Retinal pigment epithelial cell (primary cell): ENCODE measurements at regions not wholly inside any gene's neighbourhood (a gene's known extent, or its start where the extent isn't known, plus 50 kb on each side); places are given as distances from the start of the nearest gene placed in this dataset.
"Not testable (repeated sequence)": the region's sequence is repeated elsewhere in the genome, so short reads cannot be mapped to it uniquely, and the experiment has no call there.

ENCODE experiments used
- DNase-seq: peaks from one replicate; pipeline ENCODE4 v3.0.0-alpha.2; 2010; ENCODE audit warnings: low read depth
- H3K4me3 ChIP-seq: 2 replicates; pipeline ENCODE4 v1.5.1; 2011; ENCODE audit warnings: mild to moderate bottlenecking, low read length, control low read depth, moderate library complexity

GRCh38 chr1:145488193-145488933 is 63.0 kb upstream of the NBPF20 start:
- DNase-seq, H3K4me3 ChIP-seq: not testable (repeated sequence)

- not testable (repeated sequence) for DNase-seq
- peak overlapping the region; percentile 17 for H3K4me3 ChIP-seq
These were observed 61.8 kb upstream of the NBPF20 start for GRCh38 chr1:145487156-145487555.

- not testable (repeated sequence) for DNase-seq
These were observed 58.9 kb upstream of the NBPF20 start for GRCh38 chr1:145484257-145484656.

GRCh38 chr1:145482214-145482860 is 56.9 kb upstream of the NBPF20 start:
- not testable (repeated sequence) for DNase-seq, H3K4me3 ChIP-seq

More at GRCh38 chr1:145484257-145484656, 58.9 kb upstream of the NBPF20 start:
- not testable (repeated sequence) for H3K4me3 ChIP-seq

- peak overlapping the region; percentile 39 for H3K4me3 ChIP-seq
These were observed 50.6 kb upstream of the NBPF20 start for GRCh38 chr1:145475962-145476361.

GRCh38 chr1:145475369-145475915 is 50.0 kb upstream of the NBPF20 start:
- not testable (repeated sequence) for DNase-seq
- peak overlapping the region; percentile 39 for H3K4me3 ChIP-seq

More at GRCh38 chr1:145475962-145476361, 50.6 kb upstream of the NBPF20 start:
- DNase-seq, result not testable (repeated sequence)
